Mucosa of gallbladder (tissue), 1 donor: ENCODE measurements at regions not wholly inside any gene's neighbourhood (a gene's known extent, or its start where the extent isn't known, plus 50 kb on each side); places are given as distances from the start of the nearest gene placed in this dataset.

ENCODE experiments used
- DNase-seq: peaks from one replicate; pipeline ENCODE4 v3.0.0-alpha.2; 2020; ENCODE audit warnings: low spot score
- donor health status: DM: no; HTN: no; CAD: no.

- no peak for DNase-seq
Measured at GRCh38 chrX:6906608-6907007, 240.9 kb upstream of the STS start.

GRCh38 chrX:6904156-6904555 lies 243.4 kb upstream of the STS start:
- DNase-seq, result no peak

GRCh38 chrX:6898371-6898770 lies 249.1 kb upstream of the STS start:
- no peak for DNase-seq

GRCh38 chrX:6891404-6891803 lies 256.1 kb upstream of the STS start:
- no peak for DNase-seq

GRCh38 chrX:6890544-6891261 lies 256.8 kb upstream of the STS start:
- no peak for DNase-seq

GRCh38 chrX:6885909-6886308 lies 261.6 kb upstream of the STS start:
- DNase-seq, result no peak

GRCh38 chrX:6885396-6885795 lies 262.1 kb upstream of the STS start:
- DNase-seq, result no peak

GRCh38 chrX:6861456-6861855 lies 286.1 kb upstream of the STS start:
- no peak for DNase-seq

GRCh38 chrX:6857749-6858148 lies 289.8 kb upstream of the STS start:
- no peak for DNase-seq

GRCh38 chrX:6856471-6856870 lies 291.0 kb upstream of the STS start:
- no peak for DNase-seq

GRCh38 chrX:6852869-6853268 lies 294.6 kb upstream of the STS start:
- DNase-seq, result no peak

GRCh38 chrX:6852121-6852520 lies 295.4 kb upstream of the STS start:
- DNase-seq, result no peak

- no peak for DNase-seq
Measured at GRCh38 chrX:6851140-6851539, 296.4 kb upstream of the STS start.

GRCh38 chrX:6849716-6850414 lies 297.6 kb upstream of the STS start:
- no peak for DNase-seq

GRCh38 chrX:6832619-6833018 lies 297.7 kb upstream of the VCX3A start:
- DNase-seq, result no peak

GRCh38 chrX:6826856-6827255 lies 291.9 kb upstream of the VCX3A start:
- DNase-seq, result no peak

- no peak for DNase-seq
Measured at GRCh38 chrX:6821730-6822129, 286.8 kb upstream of the VCX3A start.

GRCh38 chrX:6813836-6814370 lies 279.0 kb upstream of the VCX3A start:
- no peak for DNase-seq

- no peak for DNase-seq
Measured at GRCh38 chrX:6812087-6812486, 277.2 kb upstream of the VCX3A start.

GRCh38 chrX:6810776-6811175 lies 275.9 kb upstream of the VCX3A start:
- no peak for DNase-seq

- no peak for DNase-seq
Measured at GRCh38 chrX:6803607-6804006, 268.7 kb upstream of the VCX3A start.

GRCh38 chrX:6793000-6793399 lies 258.1 kb upstream of the VCX3A start:
- no peak for DNase-seq

- DNase-seq, result no peak
Measured at GRCh38 chrX:6783912-6784311, 249.0 kb upstream of the VCX3A start.
